SK-N-MC (cell line): ENCODE measurements at regions not wholly inside any gene's neighbourhood (a gene's known extent, or its start where the extent isn't known, plus 50 kb on each side); places are given as distances from the start of the nearest gene placed in this dataset.

Experiments
- EZH2 ChIP-seq: fragments of 200-600 bp; sonication (generic); IDR thresholded peaks from one replicate; pipeline ENCODE4 v1.6.1; 2017; ENCODE audit warnings: antibody characterized with exemption
- FOXP2 ChIP-seq: optimal IDR thresholded peaks from 2 replicates; pipeline ENCODE3; 2011; ENCODE audit warnings: mild to moderate bottlenecking, moderate library complexity; ENCODE audit not compliant: insufficient read depth; ENCODE audit errors: extremely low read length, control extremely low read depth
- POLR2AphosphoS5 ChIP-seq: IDR thresholded peaks from 2 replicates; pipeline ENCODE4 v1.6.1; 2012; ENCODE audit warnings: mild to moderate bottlenecking, low read depth, low read length, borderline replicate concordance

GRCh38 chr12:61920230-61920629 is 340.0 kb upstream of the USP15 start:
- TF ChIP-seq POLR2AphosphoS5: no peak
- TF ChIP-seq EZH2: no peak
- no peak for TF ChIP-seq FOXP2
